IPS-NIHi11 (cell line): ENCODE measurements at regions not wholly inside any gene's neighbourhood (a gene's known extent, or its start where the extent isn't known, plus 50 kb on each side); places are given as distances from the start of the nearest gene placed in this dataset.

Experiments
- DNase-seq: peaks from one replicate; pipeline ENCODE4 v3.0.0; 2012; ENCODE audit warnings: mixed read lengths, low spot score

DNA sequence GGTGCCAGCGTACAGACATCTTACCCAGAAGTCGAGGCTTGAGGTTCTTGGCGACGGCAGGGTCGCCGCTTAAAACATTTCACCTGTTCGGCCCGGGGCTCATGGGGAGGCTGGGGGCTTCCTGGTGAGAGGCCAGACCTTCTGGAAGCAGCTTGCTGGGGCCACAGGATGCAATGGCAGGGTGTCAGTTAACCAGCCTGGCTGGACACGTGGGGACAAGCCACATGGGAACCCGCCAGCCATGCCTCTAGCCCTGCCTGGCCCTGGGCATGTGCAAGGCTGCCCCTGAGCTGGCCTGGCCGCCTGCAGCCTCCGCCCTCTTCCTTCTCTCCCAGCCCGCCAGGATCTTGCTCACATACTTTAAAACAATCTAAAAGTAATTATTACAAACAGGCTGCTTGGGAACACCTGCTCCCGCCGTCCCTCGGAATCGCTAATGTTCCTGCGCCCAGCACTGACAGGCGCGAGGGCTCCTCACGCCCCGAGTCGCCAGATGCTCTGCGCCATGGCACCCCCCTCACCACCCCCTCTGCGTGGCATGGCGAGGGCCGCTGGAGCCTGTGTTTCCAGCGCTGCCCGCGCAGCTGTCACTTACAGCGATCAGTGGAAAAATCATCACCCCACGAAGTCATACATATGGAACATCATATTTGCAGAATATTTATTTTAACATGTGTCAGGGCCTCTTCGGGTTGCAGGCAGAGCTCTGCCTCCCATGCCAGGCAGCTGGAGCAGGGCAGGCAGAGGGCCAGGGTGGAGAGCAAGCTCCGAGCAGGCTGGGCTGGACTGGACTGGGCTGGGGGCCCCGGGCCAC lies 188.7 kb upstream of the GSE1 start:
- DNase-seq, result no peak

DNA sequence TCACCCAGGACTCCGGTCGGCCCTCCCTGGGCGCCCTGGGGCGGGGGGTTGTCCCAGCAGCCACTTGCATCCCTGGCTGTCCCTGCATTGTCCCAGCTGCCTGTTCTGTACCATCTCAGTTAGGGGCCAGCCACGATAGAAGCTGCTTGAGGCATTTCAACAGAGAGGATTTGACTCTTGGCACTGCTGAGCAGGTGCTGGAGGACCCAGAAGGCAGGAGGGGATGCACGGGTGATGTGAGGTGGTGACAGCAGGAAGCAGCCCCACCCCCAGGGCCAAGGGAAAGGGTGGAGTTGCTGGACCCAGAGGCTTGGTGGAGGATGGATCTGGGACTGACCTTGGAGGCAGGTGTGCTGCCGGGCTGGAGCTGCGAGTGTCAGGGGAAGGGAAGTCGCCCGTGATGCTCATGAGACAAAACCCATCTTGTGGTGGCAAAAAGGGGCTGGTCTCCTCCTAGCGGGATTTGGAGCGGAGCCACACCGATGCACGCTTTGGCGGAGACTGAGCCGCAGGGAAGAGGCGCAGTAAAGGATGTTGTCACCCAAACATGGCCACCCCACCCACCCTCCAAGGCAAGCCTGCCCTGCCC lies 188.0 kb upstream of the GSE1 start:
- no peak for DNase-seq

DNA sequence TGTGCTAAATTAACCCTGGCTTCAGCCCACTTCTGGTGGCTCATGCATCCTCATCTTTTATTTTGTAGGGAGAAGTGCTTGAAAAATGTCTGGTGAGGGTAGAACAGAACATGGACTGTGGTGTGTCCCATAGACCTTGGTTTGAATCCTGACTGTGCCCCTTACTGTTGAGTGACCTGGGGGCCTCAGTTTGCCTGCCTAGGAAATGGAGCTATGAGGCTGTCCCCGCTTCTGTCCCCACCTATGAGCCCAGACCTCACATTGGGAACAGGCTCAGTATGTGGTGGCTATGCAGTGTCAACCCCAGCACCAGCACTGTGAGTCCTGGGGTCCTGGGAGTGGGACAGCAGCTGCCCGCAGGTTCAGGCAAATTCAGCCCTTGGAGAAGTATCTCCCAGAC lies 186.3 kb upstream of the GSE1 start:
- DNase-seq, result no peak

DNA sequence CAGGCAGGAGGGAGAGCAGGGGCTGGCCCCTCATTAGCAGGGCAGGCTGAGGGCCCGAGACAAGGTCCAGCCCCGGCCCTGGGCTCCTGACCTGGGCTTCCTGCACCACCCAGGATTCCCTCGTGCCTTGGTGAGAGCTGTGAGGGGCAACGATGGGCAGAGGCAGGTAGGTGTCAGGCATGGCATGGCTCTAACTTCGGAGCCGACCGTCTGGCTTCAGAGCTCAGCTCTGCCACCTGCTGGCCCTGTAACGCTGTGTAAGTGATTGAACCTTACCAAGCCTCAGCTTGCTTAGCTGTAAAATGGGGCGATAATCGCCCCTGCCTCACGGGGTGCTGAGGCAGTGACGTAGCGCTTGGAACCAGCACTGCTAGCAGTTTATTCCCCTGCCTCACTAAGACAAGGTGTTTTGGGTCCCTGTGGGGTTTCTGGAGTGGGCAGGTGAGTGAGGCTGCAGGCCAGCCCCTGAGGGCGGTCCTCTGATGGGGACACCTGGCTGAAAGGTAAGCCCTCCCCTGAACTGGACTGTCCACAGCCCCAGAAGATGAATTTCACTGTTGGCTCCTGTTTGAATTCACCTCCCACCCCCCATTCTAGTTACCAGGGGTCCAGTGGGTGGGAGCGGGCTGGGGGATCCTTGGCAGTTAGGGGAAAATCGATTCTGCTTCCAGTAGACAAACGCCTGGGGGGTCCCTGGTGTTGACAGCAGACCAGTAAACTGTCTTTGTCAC lies 184.8 kb upstream of the GSE1 start:
- peak; percentile 65 for DNase-seq

DNA sequence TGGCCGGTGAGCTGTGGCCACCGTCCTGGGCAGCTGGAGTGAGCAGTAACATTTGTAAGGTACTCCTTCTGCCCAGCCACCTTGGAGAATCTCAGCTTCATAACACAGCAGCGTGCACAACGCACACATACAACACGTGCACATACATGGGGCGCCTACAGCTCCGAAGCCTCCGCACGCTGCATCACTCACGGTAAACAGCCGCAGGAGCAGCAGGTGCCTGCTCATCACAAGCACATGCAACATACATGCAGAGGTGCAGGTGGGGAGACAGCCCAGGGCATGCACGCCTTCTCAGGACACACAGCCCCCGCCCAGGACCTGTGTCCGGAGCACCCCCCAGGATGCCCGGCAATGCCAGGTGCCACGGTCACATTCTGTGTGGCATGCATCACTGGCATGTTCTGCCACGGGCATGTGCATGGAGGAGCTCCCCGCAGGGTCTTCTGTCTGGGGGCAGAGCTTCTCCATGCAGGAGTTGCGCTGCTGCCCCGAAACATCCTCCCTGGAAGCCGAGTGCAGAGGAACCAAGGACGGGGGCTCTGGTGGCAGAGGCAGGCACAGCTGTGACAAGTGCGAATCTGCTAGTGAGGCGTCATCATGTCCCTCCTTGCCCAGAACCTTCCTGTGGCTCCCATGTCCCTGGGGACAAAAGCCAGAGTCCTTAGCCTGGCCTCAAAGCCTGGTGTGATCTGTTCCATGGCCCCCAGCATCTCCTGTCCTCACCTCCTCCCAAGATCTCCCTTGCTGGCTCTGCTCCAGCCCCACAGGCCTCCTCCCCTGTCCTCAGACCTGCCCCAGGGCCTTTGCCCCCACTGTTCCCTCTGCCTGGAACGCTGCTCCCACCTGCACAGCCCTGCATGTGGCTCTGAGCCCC lies 184.0 kb upstream of the GSE1 start:
- no peak for DNase-seq

DNA sequence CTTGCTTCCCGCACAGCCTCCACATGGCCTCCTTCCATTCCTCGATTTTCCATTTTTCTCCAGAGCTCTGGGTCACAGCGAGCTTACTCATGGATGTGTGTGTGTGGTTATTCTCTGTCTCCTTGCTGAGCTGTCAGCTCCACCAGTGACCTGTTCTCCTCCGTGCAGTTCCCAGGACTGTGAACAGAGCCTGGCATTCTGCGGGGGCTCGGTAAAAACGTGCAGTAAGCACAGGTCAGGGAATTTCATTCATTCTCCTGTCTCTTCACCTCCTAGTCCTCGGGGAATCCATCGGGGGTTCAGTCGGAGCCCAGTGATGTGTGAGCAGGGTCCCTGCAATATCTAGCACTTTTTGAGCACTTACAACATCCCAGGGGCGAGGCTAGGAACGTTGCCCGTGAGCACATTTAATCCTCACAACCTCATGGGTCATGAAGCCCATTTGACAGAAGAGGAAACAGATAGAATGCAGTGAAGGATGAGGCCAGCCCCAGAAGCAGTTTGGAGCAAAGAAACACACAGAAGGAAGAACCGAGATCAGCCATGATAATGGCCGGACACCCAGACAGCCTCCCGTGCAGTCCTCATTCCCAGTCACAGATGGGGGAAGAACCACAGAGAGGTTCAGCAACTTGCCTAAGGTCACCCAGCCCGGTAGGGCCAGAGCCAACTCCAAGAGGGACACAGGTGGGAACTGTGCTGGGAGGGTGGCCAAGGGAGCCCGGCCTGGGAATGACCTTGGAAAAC lies 183.2 kb upstream of the GSE1 start:
- no peak for DNase-seq

DNA sequence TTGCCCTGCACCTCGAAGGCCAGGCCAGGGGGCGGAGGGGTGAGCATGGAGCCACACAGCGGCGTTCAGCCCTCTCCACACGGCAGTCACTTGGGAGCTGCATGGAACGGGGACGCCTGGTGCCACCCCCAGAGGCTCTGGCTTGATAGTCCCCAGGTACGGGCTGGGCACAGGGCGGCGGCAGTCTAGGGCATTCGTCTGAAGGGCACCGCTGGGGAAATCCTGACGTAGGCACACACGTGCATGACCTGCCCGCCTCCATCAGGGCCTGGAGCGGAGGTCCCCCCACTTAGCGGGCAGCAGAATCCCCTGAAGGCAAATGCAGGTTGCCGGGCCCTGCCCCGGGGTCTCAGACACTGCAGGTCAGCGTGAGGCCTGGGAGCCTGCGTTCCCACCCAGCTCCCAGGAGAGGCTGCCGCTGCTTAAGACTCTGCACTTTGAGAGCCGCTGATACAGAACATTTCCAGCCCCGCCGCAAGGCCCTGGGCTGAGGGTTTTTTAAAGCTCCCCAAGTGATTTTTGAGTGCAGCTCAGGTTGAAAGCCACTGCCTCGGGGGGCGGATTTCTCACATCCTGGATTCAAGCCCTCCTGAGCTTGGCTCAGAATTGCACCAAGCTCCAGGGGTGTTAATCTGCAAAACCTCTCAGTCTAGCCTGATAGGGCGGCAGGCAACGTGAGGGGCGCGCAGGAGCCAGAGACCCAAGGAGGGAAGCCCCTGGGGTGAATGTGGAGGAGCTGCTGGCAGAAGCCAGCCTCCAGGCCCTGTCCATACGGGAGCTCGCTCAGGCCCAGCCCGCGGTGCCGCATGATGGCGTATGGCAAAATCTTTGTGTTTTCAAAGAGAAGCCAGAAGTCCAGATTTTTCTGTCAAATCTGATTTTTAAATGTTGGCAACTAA lies 182.3 kb upstream of the GSE1 start:
- no peak for DNase-seq

DNA sequence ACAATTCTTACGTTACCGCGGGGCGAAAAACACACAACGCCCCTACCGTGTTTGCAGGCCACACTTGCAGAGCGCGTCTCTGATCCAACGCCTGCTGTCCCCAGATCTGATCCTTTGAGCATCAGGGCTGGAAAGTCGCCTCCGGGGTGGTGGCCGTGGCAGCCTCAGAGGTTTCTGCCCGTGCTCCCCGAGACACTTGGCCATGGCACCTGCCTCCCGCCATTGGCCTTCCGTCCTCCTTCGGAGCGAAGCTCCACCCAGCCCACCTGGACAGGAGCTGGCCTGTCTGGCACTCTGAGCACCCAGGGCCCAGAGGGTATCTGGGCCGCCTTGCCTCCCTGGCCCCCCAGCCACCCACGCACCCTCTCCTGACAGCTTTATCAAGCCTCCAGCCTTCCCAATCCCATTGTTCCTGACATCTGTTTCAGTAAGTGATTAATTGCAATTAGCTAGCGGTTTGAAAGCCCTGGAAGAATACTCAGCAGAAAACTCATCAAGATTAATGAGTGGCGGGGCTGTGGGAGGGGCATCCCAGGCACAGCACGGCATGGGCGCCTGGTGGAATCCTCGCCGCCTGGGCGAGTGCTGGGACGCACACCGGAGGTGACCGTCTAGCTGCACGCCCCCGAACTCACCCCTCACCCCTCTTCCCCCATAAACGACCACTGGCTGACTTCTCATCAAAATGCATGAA lies 181.5 kb upstream of the GSE1 start:
- DNase-seq, result no peak

DNA sequence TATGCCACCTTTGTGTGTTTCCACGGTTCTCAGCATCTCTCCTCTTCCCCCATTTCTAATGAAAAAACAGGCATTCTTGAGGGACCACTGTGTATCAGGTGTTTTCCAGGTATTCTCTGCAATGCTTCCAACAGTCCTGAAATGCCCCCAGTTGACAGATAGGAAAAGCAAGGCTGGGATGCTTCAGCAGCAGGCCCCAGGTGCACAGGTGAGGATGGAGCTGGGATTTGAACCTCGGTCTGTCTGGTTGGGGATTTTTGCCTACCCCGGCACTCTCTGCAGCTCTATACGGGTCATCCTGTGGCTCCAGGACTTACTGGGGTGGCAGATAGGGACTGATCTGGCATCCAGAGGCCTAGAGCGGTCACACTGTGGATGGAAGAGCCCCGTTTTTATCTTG lies 180.5 kb upstream of the GSE1 start:
- DNase-seq, result no peak

DNA sequence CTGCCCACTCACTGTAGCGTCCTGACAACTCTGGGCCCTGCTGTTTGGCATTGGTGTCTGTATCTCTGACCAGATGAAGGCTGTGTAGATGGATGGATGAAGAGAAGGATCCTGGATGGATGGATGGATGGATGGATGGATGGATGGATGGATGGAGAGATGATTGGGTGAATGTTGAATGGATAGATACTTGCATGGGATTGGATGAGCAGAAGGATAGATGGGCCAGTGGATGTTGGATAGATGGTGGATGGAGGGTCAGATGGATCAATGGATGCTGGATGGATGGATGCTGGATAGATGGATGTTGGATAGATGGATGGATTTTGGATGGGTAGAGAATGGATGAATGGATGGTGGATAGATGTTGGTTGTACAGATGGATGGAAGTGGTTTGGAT lies 179.6 kb upstream of the GSE1 start:
- no peak for DNase-seq

DNA sequence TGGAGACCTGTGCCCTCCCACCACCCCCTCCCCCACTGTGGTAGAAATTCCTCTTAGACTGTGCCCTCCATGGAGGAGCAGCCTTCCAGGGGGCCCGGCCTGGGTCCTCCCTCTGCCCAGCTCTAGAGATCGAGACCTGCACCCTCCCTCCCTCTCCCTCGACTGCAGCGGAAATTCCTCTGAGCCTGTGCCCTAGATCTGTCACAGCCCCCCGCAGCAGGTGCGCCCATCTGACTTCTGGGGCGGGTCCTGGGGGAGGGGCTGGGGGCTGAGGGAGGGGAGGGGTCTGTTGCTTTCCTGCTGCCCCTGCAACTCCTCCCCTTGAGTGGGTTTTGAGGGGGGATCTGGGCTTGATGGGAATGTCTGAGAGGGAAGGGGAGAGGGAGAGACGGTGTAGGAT lies 177.8 kb upstream of the GSE1 start:
- peak; percentile 68 for DNase-seq

DNA sequence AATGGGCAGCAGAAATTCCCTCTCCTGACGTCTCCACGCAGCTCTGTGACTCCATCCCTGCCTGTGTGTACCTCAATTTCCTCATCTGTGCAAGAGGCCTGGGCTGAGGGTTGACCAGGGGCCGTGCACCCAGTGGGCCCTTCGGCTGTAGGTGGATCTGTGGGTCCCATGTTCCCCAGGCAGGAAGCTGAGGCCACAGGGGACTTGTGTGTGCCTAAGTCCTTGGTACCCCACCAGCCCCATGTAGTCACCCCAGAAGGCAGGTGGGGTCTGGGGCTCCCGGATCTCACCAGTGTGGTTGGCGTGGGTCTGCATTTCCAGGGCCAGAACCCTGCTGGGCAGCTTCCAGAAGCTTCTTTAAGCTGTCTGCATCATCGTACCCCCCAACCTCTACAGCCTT lies 177.4 kb upstream of the GSE1 start:
- no peak for DNase-seq

DNA sequence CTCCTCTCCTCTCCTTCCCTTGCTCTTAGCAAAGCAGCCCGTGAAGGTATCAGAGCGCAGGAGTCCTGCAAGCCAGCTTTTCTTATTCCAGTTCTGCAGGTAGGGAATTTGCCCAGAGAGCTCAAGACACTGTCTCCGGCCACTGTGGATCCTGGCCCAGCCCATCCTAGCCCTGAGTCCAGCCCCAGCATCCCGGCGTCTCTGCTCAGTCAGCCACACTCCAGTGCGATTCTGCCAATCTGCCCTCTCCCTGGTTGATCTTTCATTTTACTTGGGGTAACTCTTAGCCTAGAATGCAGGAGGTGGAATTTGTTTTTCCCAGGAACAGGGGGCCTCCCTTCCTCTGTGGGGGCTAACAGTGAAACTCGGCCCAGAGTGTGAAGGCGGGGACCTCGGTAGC lies 176.9 kb upstream of the GSE1 start:
- no peak for DNase-seq

DNA sequence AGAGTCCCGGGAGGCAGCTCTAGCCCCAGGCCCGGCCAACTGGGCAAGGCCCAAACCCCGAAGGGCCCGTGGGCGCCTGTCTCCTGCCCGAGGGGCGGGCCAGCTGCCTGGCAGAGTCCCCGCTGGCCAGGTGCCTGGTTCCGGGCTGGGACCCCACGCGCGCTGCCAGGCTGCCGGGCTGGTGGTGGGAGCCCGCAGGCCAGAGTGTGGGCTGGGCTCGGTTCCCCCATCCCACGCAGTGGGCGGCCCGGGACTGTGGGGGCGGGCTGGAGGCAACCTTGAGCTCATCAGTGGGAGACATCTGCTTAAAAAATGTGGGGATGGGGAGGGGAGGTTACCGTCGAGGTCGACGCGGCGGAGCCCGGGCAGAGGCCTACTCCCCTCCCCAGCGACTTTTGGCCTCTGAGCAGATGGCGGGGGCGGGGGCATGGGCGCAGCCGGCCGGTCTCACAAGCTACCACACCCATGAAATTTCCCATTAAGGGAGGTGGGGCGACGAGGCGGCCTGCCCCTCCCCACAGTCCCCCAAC lies 176.4 kb upstream of the GSE1 start:
- peak; percentile 83 for DNase-seq

DNA sequence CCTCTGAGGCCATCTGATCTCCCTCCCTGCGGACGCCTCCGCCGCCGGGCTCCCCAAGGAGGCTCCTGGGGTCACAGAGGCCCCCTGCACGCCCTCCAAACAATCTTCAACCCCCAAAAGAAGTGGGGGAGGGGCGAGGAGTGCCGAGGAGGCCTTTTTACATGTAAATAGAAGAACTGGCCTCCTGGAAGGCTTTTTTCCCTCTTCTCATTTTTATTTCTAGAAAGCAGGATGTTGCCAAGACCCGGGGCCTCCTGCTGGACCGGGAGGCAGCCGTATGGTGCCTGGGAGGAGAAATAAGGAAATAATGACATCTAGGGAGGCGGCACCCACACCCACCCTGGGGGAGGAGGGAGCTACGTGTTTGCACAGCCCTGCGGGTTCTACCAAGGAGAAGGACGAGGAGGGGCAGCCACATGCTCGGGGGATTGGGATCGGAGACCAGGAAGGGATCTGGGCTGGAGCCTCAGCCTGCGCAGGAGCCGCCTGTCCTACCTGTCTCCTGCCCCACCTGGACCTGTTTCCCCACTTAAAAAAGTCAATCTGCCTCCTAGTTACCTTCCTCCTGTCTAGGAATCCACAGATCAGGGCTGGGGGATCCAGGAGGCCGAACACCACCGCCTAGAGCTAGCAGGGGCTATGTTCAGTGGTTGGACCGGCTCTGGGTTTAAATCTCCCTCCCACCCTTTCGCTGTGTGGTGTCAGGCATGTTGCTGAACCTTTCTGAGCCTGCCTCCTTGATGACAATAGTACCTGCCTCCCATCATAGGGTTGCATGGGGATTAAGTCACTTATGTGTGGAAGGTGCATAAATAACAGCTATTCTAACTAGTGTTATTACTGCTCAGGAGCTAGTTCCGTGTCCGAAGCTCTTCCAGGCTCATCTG lies 175.7 kb upstream of the GSE1 start:
- peak; percentile 65 for DNase-seq

DNA sequence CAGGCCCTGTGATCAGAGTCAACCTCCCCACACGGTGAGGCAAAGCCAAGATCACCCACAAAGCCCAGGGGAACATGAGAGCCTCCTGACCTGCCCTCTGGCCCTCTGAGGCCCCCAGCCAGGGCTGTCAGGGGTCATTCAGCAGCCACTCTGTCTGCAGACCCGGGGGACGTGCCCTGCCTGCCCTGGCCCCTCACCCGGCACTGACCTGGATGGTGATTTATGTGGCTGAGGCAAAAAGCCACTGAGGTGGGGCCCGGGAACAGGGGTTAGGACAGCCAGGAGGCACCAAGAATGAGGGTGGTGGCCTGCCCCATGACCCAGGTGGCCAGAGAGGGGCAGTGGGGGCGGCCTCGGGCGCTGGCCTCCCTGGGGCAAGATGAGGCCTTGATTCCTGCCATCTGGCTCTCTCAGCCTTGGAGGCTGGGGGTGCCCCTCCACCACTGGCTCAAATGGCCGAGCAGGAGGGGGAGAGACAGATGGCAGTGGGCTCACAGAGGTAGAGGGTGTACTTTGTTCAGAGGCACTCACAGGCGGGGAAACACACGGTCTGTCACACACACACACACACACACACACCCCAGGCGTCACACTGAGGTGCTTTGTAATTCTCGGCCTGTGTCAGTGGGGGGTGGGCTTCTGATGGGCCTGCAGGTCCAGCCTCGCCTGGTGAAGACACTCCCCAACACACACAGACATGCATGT lies 174.0 kb upstream of the GSE1 start:
- DNase-seq, result no peak

DNA sequence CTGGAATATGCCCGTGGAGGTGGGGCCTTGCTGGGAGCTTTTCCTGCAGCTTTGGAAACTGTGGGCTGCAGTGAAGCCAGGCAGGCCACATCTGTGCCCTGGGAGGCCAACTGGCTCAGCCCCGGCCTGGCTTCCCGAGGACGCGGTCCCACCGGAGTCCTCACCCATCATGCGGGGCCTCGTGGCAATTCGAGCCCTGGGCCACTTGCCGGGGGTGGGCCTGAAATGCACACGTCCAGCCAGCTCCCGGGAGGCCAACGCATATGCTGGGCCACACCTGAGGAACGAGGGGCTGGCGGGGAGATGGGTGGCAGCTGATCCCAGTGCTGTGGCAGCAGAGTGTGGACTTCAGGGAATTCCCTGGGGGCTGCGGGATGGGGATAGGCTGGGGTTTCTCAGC lies 172.4 kb upstream of the GSE1 start:
- no peak for DNase-seq
